Endodermal cell (in vitro differentiated cells): ENCODE measurements at regions not wholly inside any gene's neighbourhood (a gene's known extent, or its start where the extent isn't known, plus 50 kb on each side); places are given as distances from the start of the nearest gene placed in this dataset.

Experiments used
- DNase-seq: peaks from one replicate; pipeline ENCODE4 v3.0.0-alpha.2; 2017
- H3K27ac ChIP-seq: 2 replicates; pipeline ENCODE4 v1.5.1; 2013; ENCODE audit warnings: mild to moderate bottlenecking, low read depth, low read length, moderate library complexity
- H3K27me3 ChIP-seq: 2 replicates; pipeline ENCODE4 v1.6.1; 2013; ENCODE audit warnings: mild to moderate bottlenecking, low read length, moderate library complexity; ENCODE audit not compliant: insufficient read depth, control insufficient read depth, poor library complexity, severe bottlenecking
- H3K36me3 ChIP-seq: 2 replicates; pipeline ENCODE4 v1.7.0; 2013; ENCODE audit warnings: mild to moderate bottlenecking, low read length, moderate library complexity; ENCODE audit not compliant: control insufficient read depth, insufficient read depth
- H3K4me1 ChIP-seq: one replicate; pipeline ENCODE4 v1.7.0; 2013; ENCODE audit warnings: low read length; ENCODE audit not compliant: control insufficient read depth, insufficient read depth
- H3K4me3 ChIP-seq: 2 replicates; pipeline ENCODE4 v1.5.1; 2013; ENCODE audit warnings: mild to moderate bottlenecking, low read length, moderate library complexity
- H3K9ac ChIP-seq: 2 replicates; pipeline ENCODE4 v1.6.1; 2013; ENCODE audit warnings: mild to moderate bottlenecking, low read length, moderate library complexity; ENCODE audit not compliant: poor library complexity, severe bottlenecking; ENCODE audit errors: extremely low read depth
- H3K9me3 ChIP-seq: 2 replicates; pipeline ENCODE4 v1.6.1; 2013; ENCODE audit warnings: mild to moderate bottlenecking, low read length, moderate library complexity; ENCODE audit not compliant: control insufficient read depth
- H3K27ac Mint-ChIP-seq: 2 replicates; pipeline ENCODE4 v1.8.0; 2020; ENCODE audit warnings: mixed read lengths
- H3K27me3 Mint-ChIP-seq: 2 replicates; pipeline ENCODE4 v1.8.0; 2021; ENCODE audit warnings: mild to moderate bottlenecking, mixed read lengths; ENCODE audit not compliant: insufficient read depth
- H3K36me3 Mint-ChIP-seq: 2 replicates; pipeline ENCODE4 v1.8.0; 2020; ENCODE audit warnings: low read depth, mixed read lengths
- H3K4me1 Mint-ChIP-seq: 2 replicates; pipeline ENCODE4 v1.8.0; 2020; ENCODE audit warnings: mixed read lengths
- H3K4me3 Mint-ChIP-seq: 2 replicates; pipeline ENCODE4 v1.8.0; 2020; ENCODE audit warnings: mild to moderate bottlenecking, moderate library complexity, mixed read lengths
- H3K9me3 Mint-ChIP-seq: 2 replicates; pipeline ENCODE4 v1.8.0; 2020; ENCODE audit warnings: mild to moderate bottlenecking, mixed read lengths
- WGBS, 2 experiments: methylation state at CpG; one replicate each; pipeline versions ENCODE4 v1.1.5 to v1.1.7; 2013; ENCODE audit warnings: missing lambda C conversion rate in 2 of 2, mixed read lengths in 1 of 2; ENCODE audit not compliant: insufficient coverage in 1 of 2, insufficient read length in 1 of 2; 5-methylcytosine and 5-hydroxymethylcytosine counted together
- TF ChIP-seq, protein P1 (sequence below): fragments of 200-600 bp; sonication (generic); conservative IDR thresholded peaks from 2 replicates; pipeline ENCODE4 v1.5.0; 2021; ENCODE audit warnings: antibody characterized with exemption, mild to moderate bottlenecking

DNA sequence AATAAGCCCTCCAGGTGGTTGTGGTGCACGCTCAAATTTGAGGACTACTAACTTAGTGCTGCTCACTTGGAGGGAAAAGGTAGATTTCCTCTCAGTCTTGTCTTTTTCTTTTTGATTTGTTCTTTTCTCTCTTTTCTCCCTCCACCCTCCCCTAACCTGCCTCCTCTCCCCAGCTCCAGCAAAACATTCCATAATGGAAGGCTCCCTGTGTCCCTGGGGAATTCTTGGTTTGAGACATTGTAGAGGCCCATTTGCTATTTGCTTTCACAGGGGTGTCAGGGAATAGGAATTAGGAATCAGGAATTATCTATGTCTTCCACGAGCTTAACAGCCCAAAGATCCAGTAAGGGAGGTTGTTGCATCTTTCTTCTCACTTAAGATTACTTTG lies 136.8 kb upstream of the UMPS start:
- Histone ChIP-seq H3K9ac (no peak overlapping the region), H3K9me3 (no peaks in the 10 kb centered on the region), H3K27me3 (no peaks in the 10 kb centered on the region), H3K4me1 (peaks cover 15% of the 10 kb centered on the region), H3K4me3 (no peak overlapping the region), H3K36me3 (no peaks in the 10 kb centered on the region), H3K27ac (no peak overlapping the region)
- no peaks in the 10 kb centered on the region for H3K36me3 Mint-ChIP-seq
- H3K4me1 Mint-ChIP-seq: peaks cover 23% of the 10 kb centered on the region
- H3K4me3 Mint-ChIP-seq: no peak overlapping the region
- 76% methylated on average over 2 of the region's 2 CpGs; no CpG with 5 or more reads in 1 of the 2 experiments for WGBS, 2 experiments
- H3K27me3 Mint-ChIP-seq: peaks cover 5% of the 10 kb centered on the region
- no peak for DNase-seq
- no peak overlapping the region for H3K27ac Mint-ChIP-seq
- TF ChIP-seq, protein P1, sequence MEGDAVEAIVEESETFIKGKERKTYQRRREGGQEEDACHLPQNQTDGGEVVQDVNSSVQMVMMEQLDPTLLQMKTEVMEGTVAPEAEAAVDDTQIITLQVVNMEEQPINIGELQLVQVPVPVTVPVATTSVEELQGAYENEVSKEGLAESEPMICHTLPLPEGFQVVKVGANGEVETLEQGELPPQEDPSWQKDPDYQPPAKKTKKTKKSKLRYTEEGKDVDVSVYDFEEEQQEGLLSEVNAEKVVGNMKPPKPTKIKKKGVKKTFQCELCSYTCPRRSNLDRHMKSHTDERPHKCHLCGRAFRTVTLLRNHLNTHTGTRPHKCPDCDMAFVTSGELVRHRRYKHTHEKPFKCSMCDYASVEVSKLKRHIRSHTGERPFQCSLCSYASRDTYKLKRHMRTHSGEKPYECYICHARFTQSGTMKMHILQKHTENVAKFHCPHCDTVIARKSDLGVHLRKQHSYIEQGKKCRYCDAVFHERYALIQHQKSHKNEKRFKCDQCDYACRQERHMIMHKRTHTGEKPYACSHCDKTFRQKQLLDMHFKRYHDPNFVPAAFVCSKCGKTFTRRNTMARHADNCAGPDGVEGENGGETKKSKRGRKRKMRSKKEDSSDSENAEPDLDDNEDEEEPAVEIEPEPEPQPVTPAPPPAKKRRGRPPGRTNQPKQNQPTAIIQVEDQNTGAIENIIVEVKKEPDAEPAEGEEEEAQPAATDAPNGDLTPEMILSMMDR: no peak
- H3K9me3 Mint-ChIP-seq: no peaks in the 10 kb centered on the region

DNA sequence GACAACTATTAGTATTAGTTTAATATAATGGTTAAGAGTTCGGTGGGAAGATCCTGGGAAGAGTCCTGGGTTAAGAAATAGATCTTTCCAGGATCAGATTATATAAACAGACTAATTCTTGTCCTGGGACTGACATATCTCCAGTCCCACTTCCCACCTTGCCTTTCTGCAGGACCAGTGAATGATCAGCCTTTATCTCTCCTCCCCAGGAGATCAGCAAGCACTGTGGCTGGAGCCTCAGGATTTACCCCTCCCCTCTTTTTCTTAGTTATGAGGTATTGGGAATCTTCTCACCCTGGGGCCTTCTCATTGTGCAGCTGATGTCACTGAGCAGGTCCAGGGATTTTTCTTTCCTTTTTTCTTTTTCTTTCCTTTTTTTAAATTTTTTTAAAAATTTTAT lies 135.7 kb upstream of the UMPS start:
- peaks cover 6% of the 10 kb centered on the region for H3K27me3 Mint-ChIP-seq
- no peaks in the 10 kb centered on the region for H3K9me3 Mint-ChIP-seq
- Histone ChIP-seq H3K9ac (no peak overlapping the region), H3K9me3 (no peaks in the 10 kb centered on the region), H3K4me1 (peaks cover 15% of the 10 kb centered on the region), H3K27me3 (no peaks in the 10 kb centered on the region), H3K4me3 (no peak overlapping the region), H3K27ac (no peak overlapping the region), H3K36me3 (no peaks in the 10 kb centered on the region)
- DNase-seq: no peak
- peaks cover 29% of the 10 kb centered on the region for H3K4me1 Mint-ChIP-seq
- no peak overlapping the region for H3K27ac Mint-ChIP-seq
- H3K4me3 Mint-ChIP-seq: no peak overlapping the region
- 78% methylated on average over 1 of the region's 1 CpG; no CpG with 5 or more reads in 1 of the 2 experiments for WGBS, 2 experiments
- TF ChIP-seq, protein P1: no peak
- H3K36me3 Mint-ChIP-seq: no peaks in the 10 kb centered on the region

DNA sequence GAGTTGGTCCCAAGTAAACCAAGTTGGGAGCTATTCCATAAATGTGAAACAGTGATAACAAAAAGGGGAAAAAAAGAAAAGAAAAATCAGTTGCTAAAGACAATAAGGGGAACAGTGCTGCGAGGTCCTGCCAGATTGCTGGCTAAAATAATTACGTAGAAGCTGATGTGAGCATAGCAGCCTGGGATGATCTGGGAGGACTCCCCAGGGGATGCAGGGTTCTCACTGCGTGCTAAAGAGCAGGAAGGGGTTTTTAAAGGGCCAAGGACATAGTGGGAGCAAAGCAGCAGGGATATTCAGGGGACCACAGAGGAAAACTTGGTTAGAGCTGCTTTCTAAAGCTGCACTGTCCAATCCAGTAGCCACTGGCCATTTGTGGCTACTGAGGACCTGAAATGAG lies 133.0 kb upstream of the UMPS start:
- no peak for DNase-seq
- Mint-ChIP-seq H3K9me3 (no peaks in the 10 kb centered on the region), H3K27me3 (peaks cover 2% of the 10 kb centered on the region), H3K36me3 (no peaks in the 10 kb centered on the region), H3K4me1 (peaks cover 32% of the 10 kb centered on the region), H3K27ac (no peak overlapping the region), H3K4me3 (no peak overlapping the region)
- 75 to 84% methylated on average over 3 of the region's 3 CpGs for WGBS, 2 experiments
- TF ChIP-seq, protein P1: no peak
- H3K9ac ChIP-seq: no peak overlapping the region
- H3K27ac ChIP-seq: no peak overlapping the region
- no peaks in the 10 kb centered on the region for H3K27me3 ChIP-seq
- no peaks in the 10 kb centered on the region for H3K9me3 ChIP-seq
- peaks cover 15% of the 10 kb centered on the region for H3K4me1 ChIP-seq
- H3K4me3 ChIP-seq: no peak overlapping the region
- H3K36me3 ChIP-seq: no peaks in the 10 kb centered on the region
